Testis (tissue), 2 donors: ENCODE measurements at regions not wholly inside any gene's neighbourhood (a gene's known extent, or its start where the extent isn't known, plus 50 kb on each side); places are given as distances from the start of the nearest gene placed in this dataset.

Source experiments
- DNase-seq: peaks from one replicate; pipeline ENCODE4 v3.0.0-alpha.2; 2019
- H3K27ac ChIP-seq, 2 donors: fragments of 200-600 bp; sonication (generic); one replicate each; pipeline ENCODE4 v1.5.1; 2019
- H3K27me3 ChIP-seq: fragments of 200-600 bp; sonication (generic); one replicate; pipeline ENCODE4 v1.5.1; 2019
- H3K36me3 ChIP-seq: fragments of 200-600 bp; sonication (generic); one replicate; pipeline ENCODE4 v1.5.1; 2017; ENCODE audit warnings: low read depth; ENCODE audit errors: missing control alignments
- H3K4me1 ChIP-seq: fragments of 200-600 bp; sonication (generic); one replicate; pipeline ENCODE4 v1.5.1; 2019
- H3K4me3 ChIP-seq, 2 donors: fragments of 200-600 bp; sonication (generic); one replicate each; pipeline ENCODE4 v1.5.1; 2017 to 2019
- H3K9me3 ChIP-seq: fragments of 200-600 bp; sonication (generic); one replicate; pipeline ENCODE4 v1.5.1; 2017
- CTCF ChIP-seq, 3 experiments: fragments of 450-650 bp in 2 of 3; fragments of 200-600 bp in 1 of 3; sonication (generic) in 1 of 3; IDR thresholded peaks; one replicate each; pipeline ENCODE4 v1.5.1; 2016 to 2019; ENCODE audit warnings: antibody characterized with exemption in 3 of 3, mild to moderate bottlenecking in 2 of 3, moderate library complexity in 1 of 3
- POLR2A ChIP-seq: fragments of 450-650 bp; IDR thresholded peaks from one replicate; pipeline ENCODE4 v1.6.1; 2017; ENCODE audit warnings: antibody characterized with exemption, mild to moderate bottlenecking, moderate library complexity
- WGBS, 2 donors: methylation state at CpG; one replicate each; pipeline ENCODE4 v1.1.5; 2018; 5-methylcytosine and 5-hydroxymethylcytosine counted together
- intact Hi-C: fragments of 100-400 bp; cut with DNase I; formaldehyde crosslinking; loops from one replicate; pipeline ENCODE4 v1.15.1; 2023; ENCODE audit warnings: low total_unique reads

- 65 to 68% methylated on average over 4 of the region's 4 CpGs for WGBS, 2 donors
- Histone ChIP-seq H3K27me3 (no peaks in the 10 kb centered on the region), H3K36me3 (no peaks in the 10 kb centered on the region), H3K27ac (no peak overlapping the region), H3K4me3 (no peak overlapping the region), H3K9me3 (no peaks in the 10 kb centered on the region), H3K4me1 (no peaks in the 10 kb centered on the region)
- intact Hi-C loops: no loop called here
- no peak for TF ChIP-seq POLR2A
- TF ChIP-seq CTCF (IDR thresholded peaks at IDR 0.05): no peak
- DNase-seq: no peak
These were observed 743.1 kb upstream of the B3GALT2 start for GRCh38 chr1:193929374-193930033.

GRCh38 chr1:193927550-193927949, 741.1 kb upstream of the B3GALT2 start:
- Histone ChIP-seq H3K27me3 (no peaks in the 10 kb centered on the region), H3K4me1 (no peaks in the 10 kb centered on the region), H3K36me3 (no peaks in the 10 kb centered on the region), H3K27ac (no peak overlapping the region), H3K4me3 (no peak overlapping the region), H3K9me3 (no peaks in the 10 kb centered on the region)
- TF ChIP-seq CTCF (IDR thresholded peaks at IDR 0.05): no peak
- TF ChIP-seq POLR2A: no peak
- intact Hi-C loops: no loop called here
- no peak for DNase-seq
- WGBS, 2 donors: 67 to 70% methylated on average over 4 of the region's 4 CpGs

- no peaks in the 10 kb centered on the region for H3K36me3 ChIP-seq
- no peak overlapping the region for H3K4me3 ChIP-seq
- no peak for TF ChIP-seq POLR2A
- TF ChIP-seq CTCF (IDR thresholded peaks at IDR 0.05): no peak
- intact Hi-C loops: no loop called here
- no peaks in the 10 kb centered on the region for H3K4me1 ChIP-seq
- no peak overlapping the region for H3K27ac ChIP-seq
- no peak for DNase-seq
- WGBS, 2 donors: 81 to 100% methylated on average over 7 of the region's 7 CpGs
- no peaks in the 10 kb centered on the region for H3K9me3 ChIP-seq
- no peaks in the 10 kb centered on the region for H3K27me3 ChIP-seq
These were observed 740.5 kb upstream of the B3GALT2 start for GRCh38 chr1:193926956-193927355.

- H3K9me3 ChIP-seq: no peaks in the 10 kb centered on the region
- H3K36me3 ChIP-seq: no peaks in the 10 kb centered on the region
- no peak overlapping the region for H3K27ac ChIP-seq
- TF ChIP-seq POLR2A (no peak), CTCF (IDR thresholded peaks at IDR 0.05) (no peak)
- no peaks in the 10 kb centered on the region for H3K4me1 ChIP-seq
- DNase-seq: no peak
- no peak overlapping the region for H3K4me3 ChIP-seq
- intact Hi-C loops: no loop called here
- 67 to 77% methylated on average over 1 of the region's 1 CpG for WGBS, 2 donors
- H3K27me3 ChIP-seq: no peaks in the 10 kb centered on the region
These were observed 733.4 kb upstream of the B3GALT2 start for GRCh38 chr1:193919827-193920226.

- WGBS, 2 donors: 70 to 73% methylated on average over 1 of the region's 1 CpG
- no peak overlapping the region for H3K4me3 ChIP-seq
- no peak overlapping the region for H3K27ac ChIP-seq
- H3K27me3 ChIP-seq: no peaks in the 10 kb centered on the region
- no peaks in the 10 kb centered on the region for H3K9me3 ChIP-seq
- TF ChIP-seq CTCF (IDR thresholded peaks at IDR 0.05) (no peak), POLR2A (no peak)
- no peaks in the 10 kb centered on the region for H3K4me1 ChIP-seq
- H3K36me3 ChIP-seq: no peaks in the 10 kb centered on the region
- intact Hi-C loops: no loop called here
- no peak for DNase-seq
These were observed 730.0 kb upstream of the B3GALT2 start for GRCh38 chr1:193916452-193916851.
